ENCODE measurements at regions not wholly inside any gene's neighbourhood (a gene's known extent, or its start where the extent isn't known, plus 50 kb on each side); places are given as distances from the start of the nearest gene placed in this dataset.

DNA sequence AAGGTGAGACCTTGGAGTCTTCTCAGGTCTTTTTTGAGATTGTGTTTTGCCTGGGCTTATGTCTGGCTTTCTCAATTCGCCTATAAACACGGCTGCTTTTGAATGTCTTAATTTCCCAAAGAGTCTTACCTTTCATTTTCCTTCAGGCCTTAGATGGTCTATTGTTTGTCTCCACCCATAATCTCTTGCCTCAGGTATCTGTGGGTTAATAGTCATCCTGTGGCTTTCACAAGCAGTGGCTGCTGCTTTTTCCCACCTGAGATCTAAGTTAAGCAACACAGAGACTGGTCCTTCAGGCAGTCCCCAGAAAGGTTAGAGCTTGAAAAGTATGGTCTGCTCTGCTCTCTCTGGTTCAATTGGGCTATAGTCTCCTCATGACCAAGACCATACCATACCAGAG lies 275.3 kb downstream of the INSIG2 start:
- Histone ChIP-seq H3K9me3 (peaks cover 0 to under 1% (median 0%) of the 10 kb centered on the region in 3 donors), H3K36me3 (no peaks in the 10 kb centered on the region), H3K27me3 (no peaks in the 10 kb centered on the region), H3K4me3 (no peak overlapping the region), H3K27ac (no peak overlapping the region), H3K4me1 (no peaks in the 10 kb centered on the region)
- TF ChIP-seq, protein P1, sequence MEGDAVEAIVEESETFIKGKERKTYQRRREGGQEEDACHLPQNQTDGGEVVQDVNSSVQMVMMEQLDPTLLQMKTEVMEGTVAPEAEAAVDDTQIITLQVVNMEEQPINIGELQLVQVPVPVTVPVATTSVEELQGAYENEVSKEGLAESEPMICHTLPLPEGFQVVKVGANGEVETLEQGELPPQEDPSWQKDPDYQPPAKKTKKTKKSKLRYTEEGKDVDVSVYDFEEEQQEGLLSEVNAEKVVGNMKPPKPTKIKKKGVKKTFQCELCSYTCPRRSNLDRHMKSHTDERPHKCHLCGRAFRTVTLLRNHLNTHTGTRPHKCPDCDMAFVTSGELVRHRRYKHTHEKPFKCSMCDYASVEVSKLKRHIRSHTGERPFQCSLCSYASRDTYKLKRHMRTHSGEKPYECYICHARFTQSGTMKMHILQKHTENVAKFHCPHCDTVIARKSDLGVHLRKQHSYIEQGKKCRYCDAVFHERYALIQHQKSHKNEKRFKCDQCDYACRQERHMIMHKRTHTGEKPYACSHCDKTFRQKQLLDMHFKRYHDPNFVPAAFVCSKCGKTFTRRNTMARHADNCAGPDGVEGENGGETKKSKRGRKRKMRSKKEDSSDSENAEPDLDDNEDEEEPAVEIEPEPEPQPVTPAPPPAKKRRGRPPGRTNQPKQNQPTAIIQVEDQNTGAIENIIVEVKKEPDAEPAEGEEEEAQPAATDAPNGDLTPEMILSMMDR (IDR thresholded peaks at IDR 0.05) = no peak
- no peak for DNase-seq
- intact Hi-C loops (cut with DNase I; ENCODE audit: low total_unique reads) = no loop called here

DNA sequence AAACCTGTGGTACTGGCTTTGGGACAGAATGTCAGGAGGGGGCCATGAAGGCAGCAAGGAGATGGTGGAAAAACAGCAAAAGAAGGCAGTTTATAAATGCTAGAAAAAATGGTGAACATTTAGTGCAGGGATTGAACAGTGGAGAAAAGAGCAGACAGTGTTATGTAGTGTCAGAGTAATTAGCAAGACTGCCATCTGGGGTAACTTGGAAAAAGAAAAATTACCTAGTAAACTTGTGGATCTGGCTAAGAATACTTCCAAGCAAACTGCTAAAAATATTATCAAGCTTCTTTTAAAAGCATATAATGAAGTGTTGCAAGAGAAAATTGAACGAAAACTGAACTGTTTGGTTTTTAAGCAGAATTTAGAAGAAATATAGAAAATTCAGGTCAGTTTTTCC lies 267.8 kb downstream of the INSIG2 start:
- Histone ChIP-seq H3K9me3 (peaks cover 0 to 10% (median 0%) of the 10 kb centered on the region in 3 donors), H3K27me3 (no peaks in the 10 kb centered on the region), H3K36me3 (no peaks in the 10 kb centered on the region), H3K27ac (no peak overlapping the region), H3K4me3 (no peak overlapping the region), H3K4me1 (no peaks in the 10 kb centered on the region)
- no peak for DNase-seq
- intact Hi-C loops (cut with DNase I; ENCODE audit: low total_unique reads) = no loop called here
- TF ChIP-seq, protein P1 (IDR thresholded peaks at IDR 0.05) = no peak

DNA sequence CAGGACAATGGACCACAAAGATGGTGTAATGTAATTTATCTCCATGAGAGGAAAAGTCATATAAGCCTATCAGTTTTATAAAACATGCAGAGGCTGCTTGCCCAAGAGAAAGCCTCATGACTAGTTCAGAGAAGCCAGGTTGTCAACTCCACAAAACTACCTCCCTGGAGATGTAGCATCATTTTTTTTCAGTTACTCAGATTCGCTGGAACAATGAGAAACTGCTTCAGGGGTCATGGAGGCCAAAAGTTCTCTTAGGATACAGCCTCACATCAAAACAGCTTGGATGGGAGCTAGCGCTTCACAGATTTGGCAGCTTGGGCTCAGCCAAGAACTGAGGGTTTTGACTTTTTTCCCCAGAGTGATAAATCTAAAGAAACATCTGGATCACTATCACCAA lies 263.5 kb downstream of the INSIG2 start:
- Histone ChIP-seq H3K36me3 (no peaks in the 10 kb centered on the region), H3K4me1 (no peaks in the 10 kb centered on the region), H3K27ac (no peak overlapping the region), H3K9me3 (peaks cover 0 to 3% (median 0%) of the 10 kb centered on the region in 3 donors), H3K4me3 (no peak overlapping the region), H3K27me3 (no peaks in the 10 kb centered on the region)
- TF ChIP-seq, protein P1 (IDR thresholded peaks at IDR 0.05) = no peak
- DNase-seq = no peak
- intact Hi-C loops (cut with DNase I; ENCODE audit: low total_unique reads) = no loop called here

DNA sequence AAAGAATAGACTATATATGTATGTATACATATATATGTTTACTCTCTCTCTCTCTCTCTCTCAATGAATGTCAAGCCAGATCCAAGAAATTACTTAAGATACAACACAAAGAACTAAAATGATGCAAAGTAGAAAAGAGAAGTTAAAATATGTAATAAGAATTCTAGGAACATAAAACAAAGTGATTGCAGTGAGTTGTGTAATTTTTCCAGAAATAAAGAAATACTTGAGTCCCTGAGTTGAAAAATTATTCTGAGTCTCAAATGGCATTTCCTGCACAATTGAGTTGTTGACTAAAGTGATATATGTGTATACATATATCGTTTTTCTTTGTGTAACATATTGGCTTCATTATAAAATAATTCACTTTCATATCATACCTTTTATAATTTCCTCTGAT lies 262.4 kb downstream of the INSIG2 start:
- Histone ChIP-seq H3K27me3 (no peaks in the 10 kb centered on the region), H3K27ac (no peak overlapping the region), H3K4me3 (no peak overlapping the region), H3K4me1 (no peaks in the 10 kb centered on the region), H3K36me3 (no peaks in the 10 kb centered on the region), H3K9me3 (no peaks in the 10 kb centered on the region)
- DNase-seq = no peak
- intact Hi-C loops (cut with DNase I; ENCODE audit: low total_unique reads) = no loop called here
- TF ChIP-seq, protein P1 (IDR thresholded peaks at IDR 0.05) = no peak

DNA sequence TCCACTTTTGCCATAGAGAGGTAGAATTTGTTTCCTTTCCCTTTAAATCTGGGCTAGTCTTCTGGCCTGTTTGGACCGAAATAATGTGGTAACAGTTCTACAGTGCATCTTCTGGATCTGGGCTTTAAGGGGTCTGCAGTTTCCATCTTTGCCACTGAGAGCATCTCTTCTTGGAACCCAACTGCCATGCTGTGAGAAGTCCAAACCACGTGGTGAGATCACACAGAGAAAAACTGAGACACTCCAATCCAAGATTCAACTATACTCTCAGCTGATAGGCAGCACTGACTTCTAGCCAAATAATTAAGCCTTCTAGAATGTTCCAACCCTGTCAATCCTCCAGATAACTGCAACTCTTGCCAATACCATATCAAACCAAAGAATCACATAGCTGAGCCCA lies 261.1 kb downstream of the INSIG2 start:
- H3K36me3 ChIP-seq = no peaks in the 10 kb centered on the region
- H3K27me3 ChIP-seq = no peaks in the 10 kb centered on the region
- TF ChIP-seq, protein P1 (IDR thresholded peaks at IDR 0.05) = no peak
- H3K4me3 ChIP-seq = no peak overlapping the region
- no peaks in the 10 kb centered on the region for H3K9me3 ChIP-seq
- intact Hi-C loops (cut with DNase I; ENCODE audit: low total_unique reads) = no loop called here
- DNase-seq = no peak
- no peaks in the 10 kb centered on the region for H3K4me1 ChIP-seq
- H3K27ac ChIP-seq = no peak overlapping the region

DNA sequence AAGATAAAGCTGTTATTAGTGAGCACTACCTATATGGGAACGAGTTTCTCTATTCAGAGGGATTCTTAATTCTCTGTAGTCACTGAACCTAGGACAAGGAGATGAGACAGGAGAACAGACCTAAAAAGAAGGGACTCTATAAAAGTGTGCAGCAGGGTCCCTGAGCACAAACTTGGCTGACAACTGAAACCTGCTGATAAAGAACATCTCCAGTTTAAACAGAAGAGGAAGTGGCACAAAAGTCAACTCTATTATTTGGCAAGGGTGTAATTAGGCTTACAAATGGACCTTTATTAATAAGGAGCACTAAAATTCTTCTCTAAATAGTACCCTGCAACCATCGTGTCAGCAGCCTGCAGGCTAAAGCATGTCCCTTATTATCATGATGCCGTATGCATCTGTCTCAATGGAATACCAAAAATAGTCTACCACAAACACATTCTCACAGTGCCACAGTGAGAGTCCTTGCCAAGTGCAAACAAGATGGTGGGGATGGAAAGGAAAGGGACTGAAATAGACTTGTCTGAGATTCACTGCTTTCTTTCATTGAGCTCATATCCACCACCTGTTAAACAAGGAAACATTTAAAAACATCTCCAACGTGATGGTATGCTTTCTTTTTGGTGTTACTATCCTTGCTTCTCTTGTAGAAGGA lies 260.2 kb downstream of the INSIG2 start:
- intact Hi-C loops (cut with DNase I; ENCODE audit: low total_unique reads) = no loop called here
- H3K27me3 ChIP-seq = no peaks in the 10 kb centered on the region
- no peaks in the 10 kb centered on the region for H3K4me1 ChIP-seq
- H3K9me3 ChIP-seq = no peaks in the 10 kb centered on the region
- H3K27ac ChIP-seq = no peak overlapping the region
- no peaks in the 10 kb centered on the region for H3K36me3 ChIP-seq
- TF ChIP-seq, protein P1 (IDR thresholded peaks at IDR 0.05) = no peak
- DNase-seq = no peak
- no peak overlapping the region for H3K4me3 ChIP-seq

Measured in tibial artery (tissue), 4 donors.